ENCODE measurements at regions not wholly inside any gene's neighbourhood (a gene's known extent, or its start where the extent isn't known, plus 50 kb on each side); places are given as distances from the start of the nearest gene placed in this dataset.

DNA sequence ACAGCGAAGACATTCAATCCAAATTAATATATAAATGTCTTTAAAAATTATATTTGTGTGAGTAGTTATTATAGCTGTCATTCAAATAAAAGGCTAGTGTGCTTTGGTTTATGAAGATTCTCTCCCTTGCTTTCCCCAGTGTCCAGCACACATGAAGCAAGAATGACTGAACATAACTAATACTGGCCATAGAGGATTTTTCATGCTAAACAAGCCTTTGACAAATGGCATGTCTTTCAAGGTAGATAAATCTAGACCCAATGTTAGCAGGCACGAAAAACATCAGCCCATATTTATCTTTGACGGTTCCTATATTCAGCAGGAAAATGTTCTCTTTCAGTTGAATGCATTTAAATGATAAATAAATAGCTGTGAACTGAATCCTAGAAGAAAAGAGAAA is 1234.4 kb downstream of the EPHA7 start:
- no peak for DNase-seq
- H3K36me3 Mint-ChIP-seq (ENCODE audit: low read depth), result no peaks in the 10 kb centered on the region
- no peaks in the 10 kb centered on the region for H3K27me3 Mint-ChIP-seq (ENCODE audit: low read depth)
- no peak overlapping the region for H3K4me3 Mint-ChIP-seq
- no peaks in the 10 kb centered on the region for H3K4me1 Mint-ChIP-seq (ENCODE audit: low read depth)
- intact Hi-C loops (cut with micrococcal nuclease), result no loop called here
- CTCF ChIA-PET, result no interaction called here
- H3K9me3 Mint-ChIP-seq, result peaks cover 1% of the 10 kb centered on the region
- no peak overlapping the region for H3K27ac Mint-ChIP-seq

- Mint-ChIP-seq H3K27ac (no peak overlapping the region), H3K36me3 (ENCODE audit: low read depth) (no peaks in the 10 kb centered on the region), H3K4me1 (ENCODE audit: low read depth) (no peaks in the 10 kb centered on the region), H3K27me3 (ENCODE audit: low read depth) (no peaks in the 10 kb centered on the region), H3K4me3 (no peak overlapping the region), H3K9me3 (peaks cover 1% of the 10 kb centered on the region)
- intact Hi-C loops (cut with micrococcal nuclease), result no loop called here
- CTCF ChIA-PET, result no interaction called here
- no peak for DNase-seq
Measured at GRCh38 chr6:92181347-92181746, 1238.0 kb downstream of the EPHA7 start.

GRCh38 chr6:92180090-92180489 is 1239.3 kb downstream of the EPHA7 start:
- CTCF ChIA-PET, result no interaction called here
- no peak for DNase-seq
- Mint-ChIP-seq H3K36me3 (ENCODE audit: low read depth) (no peaks in the 10 kb centered on the region), H3K27me3 (ENCODE audit: low read depth) (no peaks in the 10 kb centered on the region), H3K9me3 (no peaks in the 10 kb centered on the region), H3K4me1 (ENCODE audit: low read depth) (no peaks in the 10 kb centered on the region), H3K27ac (no peak overlapping the region), H3K4me3 (no peak overlapping the region)
- intact Hi-C loops (cut with micrococcal nuclease), result no loop called here

- Mint-ChIP-seq H3K9me3 (no peaks in the 10 kb centered on the region), H3K27ac (no peak overlapping the region), H3K4me3 (no peak overlapping the region), H3K27me3 (ENCODE audit: low read depth) (no peaks in the 10 kb centered on the region), H3K4me1 (ENCODE audit: low read depth) (no peaks in the 10 kb centered on the region), H3K36me3 (ENCODE audit: low read depth) (no peaks in the 10 kb centered on the region)
- DNase-seq, result no peak
- intact Hi-C loops (cut with micrococcal nuclease), result no loop called here
- CTCF ChIA-PET, result no interaction called here
Measured at GRCh38 chr6:92176666-92177065, 1242.7 kb downstream of the EPHA7 start.

DNA sequence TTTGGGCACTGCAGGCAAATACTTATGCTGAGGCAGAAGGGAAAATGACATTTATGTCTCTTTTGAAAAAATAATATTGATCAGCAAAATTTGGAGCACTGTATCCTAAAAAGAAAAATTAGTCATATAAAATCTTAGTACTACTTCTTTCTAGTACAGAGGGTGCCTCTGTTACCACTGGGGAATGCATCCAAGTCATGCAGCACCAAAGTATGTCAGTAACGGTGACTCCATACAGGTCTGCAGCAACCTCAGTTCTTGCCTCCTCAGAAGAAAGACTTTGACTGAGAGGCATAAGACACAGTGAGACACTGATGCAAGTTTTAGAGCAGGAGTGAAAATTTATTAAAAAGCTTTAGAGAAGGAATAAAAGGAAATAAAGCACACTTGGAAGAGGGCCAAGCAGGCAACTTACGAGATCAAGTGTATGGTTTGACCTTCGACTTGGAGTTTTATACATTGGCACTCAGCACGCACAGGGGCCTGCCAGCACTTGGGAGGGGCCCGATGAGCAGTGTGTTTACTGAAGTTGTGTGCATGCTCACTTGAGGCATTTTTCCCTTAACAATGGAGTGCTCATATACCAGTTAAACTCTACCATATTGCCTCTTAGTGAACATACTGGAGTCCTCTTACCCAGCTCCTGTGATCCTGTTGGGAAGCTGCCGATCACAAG is 1244.8 kb downstream of the EPHA7 start:
- DNase-seq, result no peak
- CTCF ChIA-PET, result no interaction called here
- no peaks in the 10 kb centered on the region for H3K36me3 Mint-ChIP-seq (ENCODE audit: low read depth)
- H3K4me3 Mint-ChIP-seq, result no peak overlapping the region
- no peaks in the 10 kb centered on the region for H3K4me1 Mint-ChIP-seq (ENCODE audit: low read depth)
- no peaks in the 10 kb centered on the region for H3K27me3 Mint-ChIP-seq (ENCODE audit: low read depth)
- H3K27ac Mint-ChIP-seq, result no peak overlapping the region
- no peaks in the 10 kb centered on the region for H3K9me3 Mint-ChIP-seq
- intact Hi-C loops (cut with micrococcal nuclease), result no loop called here

- DNase-seq, result no peak
- intact Hi-C loops (cut with micrococcal nuclease), result no loop called here
- Mint-ChIP-seq H3K27ac (no peak overlapping the region), H3K27me3 (ENCODE audit: low read depth) (no peaks in the 10 kb centered on the region), H3K9me3 (peaks cover 2% of the 10 kb centered on the region), H3K4me1 (ENCODE audit: low read depth) (no peaks in the 10 kb centered on the region), H3K4me3 (no peak overlapping the region), H3K36me3 (ENCODE audit: low read depth) (no peaks in the 10 kb centered on the region)
- CTCF ChIA-PET, result no interaction called here
Measured at GRCh38 chr6:92169506-92169905, 1249.9 kb downstream of the EPHA7 start.

- H3K36me3 Mint-ChIP-seq (ENCODE audit: low read depth), result no peaks in the 10 kb centered on the region
- CTCF ChIA-PET, result no interaction called here
- intact Hi-C loops (cut with micrococcal nuclease), result no loop called here
Measured at GRCh38 chr6:92166666-92167065, 1252.7 kb downstream of the EPHA7 start.

DNA sequence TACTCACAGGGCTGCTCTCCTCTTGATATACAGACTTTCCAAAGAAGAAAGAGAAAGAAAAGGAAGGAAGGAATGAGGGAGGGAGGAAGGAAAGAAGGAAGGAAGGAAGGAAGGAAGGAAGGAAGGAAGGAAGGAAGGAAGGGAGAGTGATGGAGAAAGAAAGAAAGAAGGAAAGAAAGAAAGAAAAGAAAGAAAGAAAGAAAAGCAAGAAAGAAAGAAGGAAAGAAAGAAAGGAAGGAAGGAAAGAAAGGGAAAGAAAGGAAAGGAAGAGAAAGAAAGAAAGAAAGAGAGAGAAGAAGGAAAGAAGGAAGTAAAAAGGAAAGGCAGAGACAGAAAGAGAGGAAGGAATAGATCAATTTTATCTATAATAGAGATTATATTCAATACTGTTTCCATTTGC is 1257.4 kb downstream of the EPHA7 start:
- Mint-ChIP-seq H3K27me3 (ENCODE audit: low read depth) (no peaks in the 10 kb centered on the region), H3K36me3 (ENCODE audit: low read depth) (no peaks in the 10 kb centered on the region), H3K4me1 (ENCODE audit: low read depth) (no peaks in the 10 kb centered on the region), H3K9me3 (peaks cover 3% of the 10 kb centered on the region), H3K27ac (no peak overlapping the region), H3K4me3 (no peak overlapping the region)
- intact Hi-C loops (cut with micrococcal nuclease), result no loop called here
- CTCF ChIA-PET, result no interaction called here
- no peak for DNase-seq

More at GRCh38 chr6:92166666-92167065, 1252.7 kb downstream of the EPHA7 start:
- Mint-ChIP-seq H3K27ac (no peak overlapping the region), H3K4me1 (ENCODE audit: low read depth) (no peaks in the 10 kb centered on the region), H3K9me3 (peaks cover 4% of the 10 kb centered on the region), H3K4me3 (no peak overlapping the region), H3K27me3 (ENCODE audit: low read depth) (no peaks in the 10 kb centered on the region)
- no peak for DNase-seq

DNA sequence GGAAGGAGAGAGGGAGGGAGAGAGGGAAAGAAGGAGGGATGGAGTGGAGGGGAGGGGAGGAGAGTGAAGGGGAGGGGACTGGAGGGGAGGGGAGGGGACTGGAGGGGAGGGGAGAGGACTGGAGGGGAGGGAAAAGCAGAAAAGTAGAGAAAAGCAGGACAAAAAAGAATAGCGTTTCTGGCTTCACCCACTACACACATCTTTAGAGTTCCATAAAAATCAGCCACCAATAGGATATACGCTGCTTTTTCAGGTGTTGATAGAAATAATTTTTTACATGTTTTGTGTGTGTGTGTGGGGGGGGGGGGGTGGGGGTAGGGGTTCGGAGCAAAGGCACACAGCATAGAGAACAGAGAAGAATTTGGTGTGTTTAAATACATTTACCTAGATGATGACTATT is 1259.1 kb downstream of the EPHA7 start:
- Mint-ChIP-seq H3K27me3 (ENCODE audit: low read depth) (no peaks in the 10 kb centered on the region), H3K27ac (no peak overlapping the region), H3K4me3 (no peak overlapping the region), H3K9me3 (peaks cover 9% of the 10 kb centered on the region), H3K4me1 (ENCODE audit: low read depth) (no peaks in the 10 kb centered on the region), H3K36me3 (ENCODE audit: low read depth) (no peaks in the 10 kb centered on the region)
- intact Hi-C loops (cut with micrococcal nuclease), result no loop called here
- CTCF ChIA-PET, result no interaction called here
- no peak for DNase-seq

DNA sequence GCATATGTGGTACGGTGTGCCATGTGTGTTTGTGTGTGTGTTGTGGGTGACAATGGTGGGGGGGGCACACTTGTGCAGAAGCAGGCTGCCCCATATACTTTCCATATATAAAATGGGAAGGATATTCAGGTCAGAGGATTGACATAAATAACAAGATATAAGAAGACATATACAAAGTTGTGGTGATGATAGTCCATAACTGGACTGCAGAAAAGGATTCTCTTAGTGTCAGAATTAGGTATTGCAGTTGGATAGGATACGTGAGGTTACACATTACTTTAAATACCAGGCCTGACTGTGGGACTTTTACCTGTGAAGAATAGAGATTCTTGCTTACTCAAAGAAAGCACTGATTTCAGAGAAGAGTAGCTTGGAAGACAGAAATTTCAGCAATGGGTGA is 1260.3 kb downstream of the EPHA7 start:
- Mint-ChIP-seq H3K4me1 (ENCODE audit: low read depth) (no peaks in the 10 kb centered on the region), H3K4me3 (no peak overlapping the region), H3K36me3 (ENCODE audit: low read depth) (no peaks in the 10 kb centered on the region), H3K9me3 (peaks cover 9% of the 10 kb centered on the region), H3K27me3 (ENCODE audit: low read depth) (no peaks in the 10 kb centered on the region), H3K27ac (no peak overlapping the region)
- CTCF ChIA-PET, result no interaction called here
- intact Hi-C loops (cut with micrococcal nuclease), result no loop called here
- no peak for DNase-seq

GRCh38 chr6:92150553-92150952 is 1268.8 kb downstream of the EPHA7 start:
- no peak for DNase-seq
- H3K9me3 Mint-ChIP-seq, result peaks cover 7% of the 10 kb centered on the region
- no peak overlapping the region for H3K27ac Mint-ChIP-seq
- H3K27me3 Mint-ChIP-seq (ENCODE audit: low read depth), result no peaks in the 10 kb centered on the region
- CTCF ChIA-PET, result no interaction called here
- peaks cover 2% of the 10 kb centered on the region for H3K36me3 Mint-ChIP-seq (ENCODE audit: low read depth)
- intact Hi-C loops (cut with micrococcal nuclease), result no loop called here
- no peak overlapping the region for H3K4me3 Mint-ChIP-seq
- H3K4me1 Mint-ChIP-seq (ENCODE audit: low read depth), result no peaks in the 10 kb centered on the region

DNA sequence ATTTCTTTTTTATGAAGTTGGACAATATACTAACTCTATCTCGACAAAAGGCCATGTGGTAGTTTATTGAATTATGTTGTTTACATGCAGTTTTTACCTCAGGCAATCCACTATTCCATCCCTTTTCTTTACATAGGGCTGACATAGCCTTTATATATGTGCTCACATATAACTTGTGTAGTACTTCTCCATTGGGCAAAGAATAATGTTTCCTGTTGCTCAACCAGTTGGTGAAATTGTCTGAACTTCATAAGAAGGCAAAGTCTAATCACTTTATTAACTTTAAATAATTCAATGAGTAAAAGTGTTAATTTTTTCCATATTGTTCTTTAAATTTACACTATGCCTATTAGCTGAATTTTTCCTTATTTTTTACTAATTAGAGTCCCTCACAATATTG is 1272.1 kb downstream of the EPHA7 start:
- peaks cover 8% of the 10 kb centered on the region for H3K9me3 Mint-ChIP-seq
- CTCF ChIA-PET, result interaction anchor here (0.6 to 0.7 kb wide), 2 partner anchors 47 to 882 kb away, joined by 3 to 4 read pairs; no protein-coding TSS in a partner anchor
- DNase-seq, result no peak
- H3K36me3 Mint-ChIP-seq (ENCODE audit: low read depth), result peaks cover 2% of the 10 kb centered on the region
- intact Hi-C loops (cut with micrococcal nuclease), result no loop called here
- H3K27me3 Mint-ChIP-seq (ENCODE audit: low read depth), result no peaks in the 10 kb centered on the region
- no peaks in the 10 kb centered on the region for H3K4me1 Mint-ChIP-seq (ENCODE audit: low read depth)
- no peak overlapping the region for H3K4me3 Mint-ChIP-seq
- no peak overlapping the region for H3K27ac Mint-ChIP-seq

GRCh38 chr6:92139601-92140000 is 1279.8 kb downstream of the EPHA7 start:
- Mint-ChIP-seq H3K4me1 (ENCODE audit: low read depth) (no peaks in the 10 kb centered on the region), H3K27me3 (ENCODE audit: low read depth) (no peaks in the 10 kb centered on the region), H3K36me3 (ENCODE audit: low read depth) (no peaks in the 10 kb centered on the region), H3K9me3 (peaks cover 8% of the 10 kb centered on the region), H3K27ac (no peak overlapping the region), H3K4me3 (no peak overlapping the region)
- DNase-seq, result no peak
- CTCF ChIA-PET, result no interaction called here
- intact Hi-C loops (cut with micrococcal nuclease), result no loop called here

- H3K4me1 Mint-ChIP-seq (ENCODE audit: low read depth), result no peaks in the 10 kb centered on the region
- no peak overlapping the region for H3K4me3 Mint-ChIP-seq
- CTCF ChIA-PET, result no interaction called here
- H3K36me3 Mint-ChIP-seq (ENCODE audit: low read depth), result no peaks in the 10 kb centered on the region
- no peak for DNase-seq
- peaks cover 3% of the 10 kb centered on the region for H3K9me3 Mint-ChIP-seq
- no peaks in the 10 kb centered on the region for H3K27me3 Mint-ChIP-seq (ENCODE audit: low read depth)
- no peak overlapping the region for H3K27ac Mint-ChIP-seq
- intact Hi-C loops (cut with micrococcal nuclease), result no loop called here
Measured at GRCh38 chr6:92132957-92133356, 1286.4 kb downstream of the EPHA7 start.
